Upper lobe of left lung (tissue), 4 donors: ENCODE measurements at regions not wholly inside any gene's neighbourhood (a gene's known extent, or its start where the extent isn't known, plus 50 kb on each side); places are given as distances from the start of the nearest gene placed in this dataset.

Experiments
- CTCF ChIP-seq, 6 experiments: fragments of 450-650 bp in 4 of 6; fragments of 200-600 bp in 2 of 6; sonication (generic) in 2 of 6; IDR thresholded peaks; one replicate each; pipeline ENCODE4 v1.5.1; 2016 to 2019; ENCODE audit warnings: antibody characterized with exemption in 6 of 6
- EP300 ChIP-seq, 4 donors: sonication (generic); formaldehyde crosslinking; IDR thresholded peaks; one replicate each; pipeline ENCODE4 v1.5.1; 2017; ENCODE audit warnings: antibody characterized with exemption in 4 of 4, control low read depth in 2 of 4
- POLR2A ChIP-seq, 4 donors: fragments of 450-650 bp; IDR thresholded peaks; one replicate each; pipeline ENCODE4 v1.5.1; 2016 to 2017; ENCODE audit warnings: antibody characterized with exemption in 4 of 4, mild to moderate bottlenecking in 2 of 4

DNA sequence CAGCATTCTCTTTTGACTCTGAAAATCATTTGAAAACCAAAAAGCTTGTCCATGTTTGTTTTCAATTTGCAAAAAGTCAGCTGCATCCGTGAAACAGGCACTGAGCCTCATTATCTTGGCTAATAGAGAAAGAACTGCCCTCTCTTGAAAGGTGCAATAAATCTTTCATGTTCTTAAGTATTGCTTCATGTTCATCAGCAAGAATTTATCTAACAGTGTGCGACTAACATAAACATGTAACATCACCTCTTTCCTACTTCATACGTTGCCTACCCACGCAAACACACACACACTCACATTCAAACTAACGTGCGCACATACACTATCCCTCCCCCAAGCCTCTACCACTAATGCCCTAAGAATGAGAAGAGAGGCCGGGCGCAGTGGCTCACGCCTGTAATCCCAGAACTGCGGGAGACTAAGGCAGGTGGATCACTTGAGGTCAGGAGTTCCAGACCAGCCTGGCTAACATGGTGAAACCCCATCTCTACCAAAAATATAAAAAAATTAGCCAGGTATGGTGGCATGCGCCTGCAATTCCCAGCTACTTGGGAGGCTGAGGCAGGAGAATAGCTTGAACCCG lies 629.7 kb upstream of the ZNF608 start:
- TF ChIP-seq CTCF (IDR thresholded peaks at IDR 0.05) (no peak), POLR2A (IDR thresholded peaks at IDR 0.05) (no peak), EP300 (IDR thresholded peaks at IDR 0.05) (no peak)
